GM12878 (cell line): ENCODE measurements at regions not wholly inside any gene's neighbourhood (a gene's known extent, or its start where the extent isn't known, plus 50 kb on each side); places are given as distances from the start of the nearest gene placed in this dataset.

Experiments
- BMI1 ChIP-seq: fragments of 450-650 bp; IDR thresholded peaks from 2 replicates; pipeline ENCODE4 v1.6.1; 2016; ENCODE audit warnings: mild to moderate bottlenecking, moderate library complexity, borderline replicate concordance
- EP300 ChIP-seq, 2 experiments: fragments of 150-350 bp in 1 of 2; IDR thresholded peaks; 2 replicates each; pipeline ENCODE4 v1.6.1; 2011 to 2012; ENCODE audit warnings: low read depth in 2 of 2, low read length in 2 of 2, borderline replicate concordance in 1 of 2, improper control_type of control experiment in 1 of 2, inconsistent platforms in 1 of 2; ENCODE audit not compliant: control insufficient read depth in 1 of 2
- HDAC2 ChIP-seq: fragments of 200-600 bp; sonication (generic); IDR thresholded peaks from 2 replicates; pipeline ENCODE4 v1.6.1; 2017
- KDM1A ChIP-seq: fragments of 200-600 bp; sonication (generic); IDR thresholded peaks from 2 replicates; pipeline ENCODE4 v1.6.1; 2016; ENCODE audit warnings: borderline replicate concordance
- MXI1 ChIP-seq: fragments of 150-350 bp; IDR thresholded peaks from 2 replicates; pipeline ENCODE4 v1.6.1; 2011; ENCODE audit warnings: low read depth, mild to moderate bottlenecking, inconsistent platforms, low read length, improper control_type of control experiment
- POLR2A ChIP-seq: IDR thresholded peaks from 2 replicates; pipeline ENCODE4 v1.6.1; 2011; ENCODE audit warnings: low read depth, mild to moderate bottlenecking, low read length
- POLR2AphosphoS5 ChIP-seq: IDR thresholded peaks from 2 replicates; pipeline ENCODE4 v1.6.1; 2011; ENCODE audit warnings: mild to moderate bottlenecking, low read length, inconsistent platforms
- RFX5 ChIP-seq: IDR thresholded peaks from 2 replicates; pipeline ENCODE4 v1.6.1; 2011; ENCODE audit warnings: low read depth, low read length, improper control_type of control experiment
- SPI1 ChIP-seq: IDR thresholded peaks from 2 replicates; pipeline ENCODE4 v1.6.1; 2011; ENCODE audit warnings: low read depth, mild to moderate bottlenecking, low read length, moderate library complexity, borderline replicate concordance; ENCODE audit not compliant: insufficient read depth
- SREBF2 ChIP-seq: IDR thresholded peaks from 2 replicates; pipeline ENCODE4 v1.6.1; 2012; ENCODE audit warnings: mild to moderate bottlenecking, low read length
- SUZ12 ChIP-seq: fragments of 200-600 bp; sonication (generic); IDR thresholded peaks from one replicate; pipeline ENCODE4 v1.6.1; 2018; ENCODE audit warnings: antibody characterized with exemption, mild to moderate bottlenecking; ENCODE audit not compliant: unreplicated experiment
- TF ChIP-seq, protein P1 (sequence below): IDR thresholded peaks from 2 replicates; pipeline ENCODE4 v1.6.1; 2011; ENCODE audit warnings: low read depth, mild to moderate bottlenecking, low read length, moderate library complexity, borderline replicate concordance; ENCODE audit errors: extremely low read depth
- TF ChIP-seq, protein P2 (sequence below), 3 experiments: IDR thresholded peaks in 2 of 3; conservative IDR thresholded peaks in 1 of 3; 2 replicates each; pipeline ENCODE4 v1.5.1; 2011; ENCODE audit warnings: low read depth in 3 of 3, low read length in 3 of 3, mild to moderate bottlenecking in 3 of 3, control low read depth in 2 of 3, moderate library complexity in 2 of 3, inconsistent platforms in 1 of 3, mixed read lengths in 1 of 3; ENCODE audit not compliant: control insufficient read depth in 2 of 3, insufficient read depth in 1 of 3; ENCODE audit errors: extremely low read depth in 1 of 3
- TF ChIP-seq, protein P3 (sequence below): IDR thresholded peaks from 2 replicates; pipeline ENCODE4 v1.6.1; 2012; ENCODE audit warnings: low read depth, low read length, improper control_type of control experiment

DNA sequence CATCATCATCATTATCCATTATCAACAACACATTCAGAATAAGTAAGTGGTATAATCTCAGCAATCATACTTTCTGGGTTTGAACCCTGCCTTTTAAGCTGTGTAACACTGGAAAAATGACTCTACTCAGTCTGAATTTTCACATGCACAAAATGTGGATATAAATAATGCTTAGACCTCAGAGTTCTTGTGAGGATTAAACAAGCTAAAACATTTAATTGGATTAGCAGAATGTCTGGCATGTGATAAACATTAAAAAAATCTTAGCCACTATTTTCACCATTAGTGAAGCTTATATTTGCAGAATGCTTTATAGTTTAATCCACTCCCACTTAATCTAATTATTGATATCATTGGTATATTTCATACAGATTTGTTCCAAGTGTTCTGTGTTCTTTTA lies 412.3 kb downstream of the RFC3 start:
- TF ChIP-seq POLR2AphosphoS5 = no peak
- no peak for TF ChIP-seq RFX5
- TF ChIP-seq, protein P1, sequence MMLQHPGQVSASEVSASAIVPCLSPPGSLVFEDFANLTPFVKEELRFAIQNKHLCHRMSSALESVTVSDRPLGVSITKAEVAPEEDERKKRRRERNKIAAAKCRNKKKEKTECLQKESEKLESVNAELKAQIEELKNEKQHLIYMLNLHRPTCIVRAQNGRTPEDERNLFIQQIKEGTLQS = no peak
- TF ChIP-seq HDAC2 = no peak
- TF ChIP-seq, protein P2, sequence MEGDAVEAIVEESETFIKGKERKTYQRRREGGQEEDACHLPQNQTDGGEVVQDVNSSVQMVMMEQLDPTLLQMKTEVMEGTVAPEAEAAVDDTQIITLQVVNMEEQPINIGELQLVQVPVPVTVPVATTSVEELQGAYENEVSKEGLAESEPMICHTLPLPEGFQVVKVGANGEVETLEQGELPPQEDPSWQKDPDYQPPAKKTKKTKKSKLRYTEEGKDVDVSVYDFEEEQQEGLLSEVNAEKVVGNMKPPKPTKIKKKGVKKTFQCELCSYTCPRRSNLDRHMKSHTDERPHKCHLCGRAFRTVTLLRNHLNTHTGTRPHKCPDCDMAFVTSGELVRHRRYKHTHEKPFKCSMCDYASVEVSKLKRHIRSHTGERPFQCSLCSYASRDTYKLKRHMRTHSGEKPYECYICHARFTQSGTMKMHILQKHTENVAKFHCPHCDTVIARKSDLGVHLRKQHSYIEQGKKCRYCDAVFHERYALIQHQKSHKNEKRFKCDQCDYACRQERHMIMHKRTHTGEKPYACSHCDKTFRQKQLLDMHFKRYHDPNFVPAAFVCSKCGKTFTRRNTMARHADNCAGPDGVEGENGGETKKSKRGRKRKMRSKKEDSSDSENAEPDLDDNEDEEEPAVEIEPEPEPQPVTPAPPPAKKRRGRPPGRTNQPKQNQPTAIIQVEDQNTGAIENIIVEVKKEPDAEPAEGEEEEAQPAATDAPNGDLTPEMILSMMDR (IDR thresholded peaks at IDR 0.05 in 2 of 3, conservative IDR thresholded peaks at IDR 0.05 in 1 of 3; ENCODE audit: control insufficient read depth in 2 of 3, extremely low read depth in 1 of 3, insufficient read depth in 1 of 3, low read depth in 3 of 3, low read length in 3 of 3) = no peak
- no peak for TF ChIP-seq KDM1A
- no peak for TF ChIP-seq EP300 (IDR thresholded peaks at IDR 0.05; ENCODE audit: borderline replicate concordance in 1 of 2, control insufficient read depth in 1 of 2, low read depth in 2 of 2, low read length in 2 of 2)
- TF ChIP-seq POLR2A = no peak
- no peak for TF ChIP-seq MXI1
- TF ChIP-seq BMI1 = no peak
- TF ChIP-seq SPI1 = no peak
- no peak for TF ChIP-seq SREBF2
- TF ChIP-seq, protein P3, sequence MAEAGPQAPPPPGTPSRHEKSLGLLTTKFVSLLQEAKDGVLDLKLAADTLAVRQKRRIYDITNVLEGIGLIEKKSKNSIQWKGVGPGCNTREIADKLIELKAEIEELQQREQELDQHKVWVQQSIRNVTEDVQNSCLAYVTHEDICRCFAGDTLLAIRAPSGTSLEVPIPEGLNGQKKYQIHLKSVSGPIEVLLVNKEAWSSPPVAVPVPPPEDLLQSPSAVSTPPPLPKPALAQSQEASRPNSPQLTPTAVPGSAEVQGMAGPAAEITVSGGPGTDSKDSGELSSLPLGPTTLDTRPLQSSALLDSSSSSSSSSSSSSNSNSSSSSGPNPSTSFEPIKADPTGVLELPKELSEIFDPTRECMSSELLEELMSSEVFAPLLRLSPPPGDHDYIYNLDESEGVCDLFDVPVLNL = no peak
- TF ChIP-seq SUZ12 = no peak
